Activated B cell treated with CpG ODN at 0.5 μM for 24 hours (primary cell): ENCODE measurements at regions not wholly inside any gene's neighbourhood (a gene's known extent, or its start where the extent isn't known, plus 50 kb on each side); places are given as distances from the start of the nearest gene placed in this dataset.
"Not testable (repeated sequence)": the region's sequence is repeated elsewhere in the genome, so short reads cannot be mapped to it uniquely, and the experiment has no call there.

Experiments used
- ATAC-seq: fragments of 200-7000 bp; cut with Tn5 transposase; one replicate; pipeline ENCODE4 v1.10.0; 2021; ENCODE audit warnings: low read depth, mild to moderate bottlenecking, moderate library complexity
- CTCF ChIA-PET: fragments of 350-600 bp; sonication (Branson Sonifier 250); formaldehyde crosslinking; loops from one replicate; lab custom pipeline; 2021; ENCODE audit warnings: antibody characterized with exemption; lab: Charles Lee
- POLR2A ChIA-PET: fragments of 350-600 bp; sonication (Branson Sonifier 250); formaldehyde crosslinking; loops from one replicate; lab custom pipeline; 2021; ENCODE audit warnings: antibody characterized with exemption; lab: Charles Lee
- DNase-seq: peaks from one replicate; pipeline ENCODE4 v3.0.0; 2022
- H3K27ac Mint-ChIP-seq: one replicate; pipeline ENCODE4 v1.8.0; 2020; ENCODE audit warnings: mixed read lengths
- H3K27me3 Mint-ChIP-seq: one replicate; pipeline ENCODE4 v1.8.0; 2021; ENCODE audit warnings: mixed read lengths
- H3K36me3 Mint-ChIP-seq: one replicate; pipeline ENCODE4 v1.8.0; 2021; ENCODE audit warnings: low read depth, mixed read lengths
- H3K4me1 Mint-ChIP-seq: one replicate; pipeline ENCODE4 v1.8.0; 2021; ENCODE audit warnings: mixed read lengths
- H3K4me3 Mint-ChIP-seq: one replicate; pipeline ENCODE4 v1.8.0; 2020; ENCODE audit warnings: mild to moderate bottlenecking, mixed read lengths
- H3K9me3 Mint-ChIP-seq: one replicate; pipeline ENCODE4 v1.8.0; 2020; ENCODE audit warnings: mixed read lengths
- CTCF ChIP-seq: fragments of 200-600 bp; IDR thresholded peaks from one replicate; pipeline ENCODE4 v1.8.0; 2022; ENCODE audit warnings: antibody characterized with exemption, mild to moderate bottlenecking
- intact Hi-C: fragments of 100-400 bp; cut with micrococcal nuclease; formaldehyde crosslinking; loops from one replicate; pipeline ENCODE4 v1.15.1; 2024

GRCh38 chr12:29888777-29889176, 105.0 kb upstream of the TMTC1 start:
- intact Hi-C loops, result no loop called here
- Mint-ChIP-seq H3K27me3 (no peaks in the 10 kb centered on the region), H3K36me3 (no peaks in the 10 kb centered on the region), H3K4me3 (no peak overlapping the region), H3K4me1 (no peaks in the 10 kb centered on the region), H3K9me3 (peaks cover 8% of the 10 kb centered on the region), H3K27ac (no peak overlapping the region)
- DNase-seq (no peak), ATAC-seq (no peak)
- no peak for TF ChIP-seq CTCF
- ChIA-PET CTCF (no interaction called here), POLR2A (no interaction called here)

GRCh38 chr12:29884957-29885356, 101.2 kb upstream of the TMTC1 start:
- H3K27ac Mint-ChIP-seq, POLR2A ChIA-PET, ATAC-seq, H3K27me3 Mint-ChIP-seq, H3K4me3 Mint-ChIP-seq, DNase-seq, H3K9me3 Mint-ChIP-seq, H3K36me3 Mint-ChIP-seq, intact Hi-C loops, CTCF ChIA-PET, H3K4me1 Mint-ChIP-seq: not testable (repeated sequence)

- no peak for ATAC-seq
- Mint-ChIP-seq H3K27ac (no peak overlapping the region), H3K36me3 (no peaks in the 10 kb centered on the region), H3K4me3 (no peak overlapping the region), H3K9me3 (peaks cover 9% of the 10 kb centered on the region), H3K4me1 (no peaks in the 10 kb centered on the region), H3K27me3 (no peaks in the 10 kb centered on the region)
- intact Hi-C loops, result no loop called here
- TF ChIP-seq CTCF, result no peak
- CTCF ChIA-PET, result no interaction called here
- no peak for DNase-seq
- POLR2A ChIA-PET, result no interaction called here
Observed at GRCh38 chr12:29883941-29884554, 100.3 kb upstream of the TMTC1 start.

GRCh38 chr12:29883525-29883924, 99.8 kb upstream of the TMTC1 start:
- DNase-seq (no peak), ATAC-seq (no peak)
- H3K27me3 Mint-ChIP-seq, result no peaks in the 10 kb centered on the region
- H3K36me3 Mint-ChIP-seq, result no peaks in the 10 kb centered on the region
- H3K4me3 Mint-ChIP-seq, result no peak overlapping the region
- no peaks in the 10 kb centered on the region for H3K4me1 Mint-ChIP-seq
- POLR2A ChIA-PET, result no interaction called here
- H3K27ac Mint-ChIP-seq, result no peak overlapping the region
- H3K9me3 Mint-ChIP-seq, result peaks cover 10% of the 10 kb centered on the region
- CTCF ChIA-PET, result no interaction called here
- no peak for TF ChIP-seq CTCF
- intact Hi-C loops, result no loop called here

GRCh38 chr12:29882846-29883245, 99.1 kb upstream of the TMTC1 start:
- no peak for DNase-seq
- TF ChIP-seq CTCF, result no peak
- Mint-ChIP-seq H3K9me3 (peaks cover 13% of the 10 kb centered on the region), H3K4me1 (no peaks in the 10 kb centered on the region), H3K27me3 (no peaks in the 10 kb centered on the region), H3K36me3 (no peaks in the 10 kb centered on the region), H3K27ac (no peak overlapping the region), H3K4me3 (no peak overlapping the region)
- no peak for ATAC-seq
- ChIA-PET CTCF (no interaction called here), POLR2A (no interaction called here)
- intact Hi-C loops, result no loop called here

GRCh38 chr12:29880987-29881386, 97.2 kb upstream of the TMTC1 start:
- Mint-ChIP-seq H3K4me3 (no peak overlapping the region), H3K27ac (no peak overlapping the region), H3K36me3 (no peaks in the 10 kb centered on the region), H3K4me1 (no peaks in the 10 kb centered on the region), H3K27me3 (no peaks in the 10 kb centered on the region), H3K9me3 (peaks cover 15% of the 10 kb centered on the region)
- CTCF ChIA-PET, result no interaction called here
- intact Hi-C loops, result no loop called here
- POLR2A ChIA-PET, result no interaction called here
- DNase-seq, result no peak
- ATAC-seq, result no peak
- TF ChIP-seq CTCF, result no peak
